T-helper 2 cell treated with Interferon-gamma antibody and Interleukin-4, amounts not matched to agents 100 ng/mL and 5 ng/mL, for 36 hours (primary cell): ENCODE measurements at regions not wholly inside any gene's neighbourhood (a gene's known extent, or its start where the extent isn't known, plus 50 kb on each side); places are given as distances from the start of the nearest gene placed in this dataset.
"Not testable (repeated sequence)": the region's sequence is repeated elsewhere in the genome, so short reads cannot be mapped to it uniquely, and the experiment has no call there.

ENCODE experiments used
- intact Hi-C: fragments of 100-400 bp; cut with micrococcal nuclease; formaldehyde crosslinking; loops from one replicate; pipeline ENCODE4 v1.15.1; 2023

DNA sequence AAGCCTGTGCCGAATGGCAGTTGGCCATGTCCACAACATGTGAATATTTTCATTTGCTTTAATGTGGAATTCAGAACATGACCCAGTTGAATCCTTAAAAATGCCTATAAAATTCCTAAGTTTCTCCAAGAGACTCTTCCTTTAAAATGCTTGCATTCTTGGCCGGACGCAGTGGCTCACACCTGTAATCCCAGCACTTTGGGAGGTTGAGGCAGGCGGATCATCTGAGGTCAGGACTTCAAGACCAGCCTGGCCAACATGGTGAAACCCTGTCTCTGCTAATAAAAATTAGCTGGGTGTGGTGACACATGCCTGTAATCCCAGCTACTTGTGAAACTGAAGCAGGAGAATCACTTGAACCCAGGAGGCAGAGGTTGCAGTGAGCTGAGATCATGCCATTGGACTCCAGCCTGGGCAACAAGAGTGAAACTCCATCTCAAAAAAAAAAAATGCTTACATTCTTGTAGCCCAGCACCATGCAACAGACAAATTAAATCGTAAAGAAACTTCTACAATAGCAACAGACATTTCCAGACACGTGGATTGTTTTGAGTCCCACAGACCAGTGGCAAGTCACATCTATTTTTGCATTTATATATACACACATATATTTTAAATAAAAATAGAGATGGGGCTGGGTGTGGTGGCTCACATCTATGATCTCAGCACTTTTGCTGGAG lies 274.4 kb downstream of the GOLGA6L6 start:
- intact Hi-C loops: not testable (repeated sequence)

DNA sequence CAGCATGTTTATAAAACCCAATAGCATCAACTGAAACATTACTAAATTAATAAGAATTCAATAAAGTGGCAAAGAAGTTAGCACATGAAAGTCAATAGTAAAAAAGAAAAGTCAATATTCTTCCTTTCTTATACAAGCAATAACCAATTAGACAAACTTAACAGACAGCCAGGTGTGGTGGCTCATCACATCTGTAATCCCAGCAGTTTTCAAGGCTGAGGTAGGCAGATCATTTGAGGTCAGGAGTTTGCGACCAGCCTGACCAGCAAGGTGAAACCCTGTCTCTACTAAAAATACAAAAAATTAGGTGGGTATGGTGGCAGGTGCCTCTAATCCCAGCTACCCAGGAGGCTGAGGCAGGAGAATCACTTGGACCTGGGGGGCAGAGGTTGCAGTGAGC lies 275.9 kb downstream of the GOLGA6L6 start:
- intact Hi-C loops: not testable (repeated sequence)

DNA sequence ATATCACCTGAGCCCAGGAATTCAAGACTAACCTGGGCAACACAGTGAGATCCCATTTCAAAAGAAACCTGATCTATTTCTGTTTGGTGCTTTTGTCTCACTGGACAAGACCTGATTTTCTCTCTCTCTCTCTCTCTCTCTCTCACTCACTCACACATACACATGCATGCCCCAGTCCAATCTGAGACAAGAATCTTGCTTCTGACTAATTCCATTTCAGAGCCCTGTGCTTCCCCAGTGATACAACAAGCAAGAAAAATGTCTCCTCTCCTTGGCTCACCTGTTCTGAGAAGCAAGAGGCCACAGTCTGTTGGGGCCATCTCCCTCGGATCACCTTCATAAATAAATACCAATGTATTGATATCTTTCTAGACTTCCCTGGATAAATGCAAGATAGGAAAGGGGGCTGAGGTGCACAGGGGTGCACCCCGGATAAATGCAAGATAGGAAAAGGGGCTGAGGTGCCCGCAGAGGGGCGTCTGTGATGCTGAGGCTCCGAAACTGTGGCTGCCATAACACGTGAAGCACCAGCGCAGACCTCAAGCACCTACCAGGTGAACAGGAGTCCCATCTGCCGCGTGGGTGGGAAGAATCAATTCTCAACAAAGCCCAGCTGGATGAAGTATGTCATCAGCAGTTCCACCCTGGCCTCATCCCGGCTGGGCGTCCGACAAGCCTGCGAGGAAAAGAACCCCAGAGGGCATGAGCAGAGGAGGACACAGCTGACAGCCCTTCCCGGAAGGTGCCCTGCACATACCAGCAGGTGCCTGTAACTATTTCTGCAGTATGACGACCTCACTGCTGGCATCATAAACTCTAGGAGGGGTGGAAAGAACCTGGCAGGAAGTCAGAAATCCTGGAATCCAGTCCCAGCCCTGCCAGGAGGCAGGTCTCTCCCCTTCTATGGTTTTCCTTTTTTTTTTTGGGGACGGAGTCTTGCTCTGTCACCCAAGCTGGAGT lies 280.0 kb downstream of the GOLGA6L6 start:
- intact Hi-C loops: not testable (repeated sequence)

DNA sequence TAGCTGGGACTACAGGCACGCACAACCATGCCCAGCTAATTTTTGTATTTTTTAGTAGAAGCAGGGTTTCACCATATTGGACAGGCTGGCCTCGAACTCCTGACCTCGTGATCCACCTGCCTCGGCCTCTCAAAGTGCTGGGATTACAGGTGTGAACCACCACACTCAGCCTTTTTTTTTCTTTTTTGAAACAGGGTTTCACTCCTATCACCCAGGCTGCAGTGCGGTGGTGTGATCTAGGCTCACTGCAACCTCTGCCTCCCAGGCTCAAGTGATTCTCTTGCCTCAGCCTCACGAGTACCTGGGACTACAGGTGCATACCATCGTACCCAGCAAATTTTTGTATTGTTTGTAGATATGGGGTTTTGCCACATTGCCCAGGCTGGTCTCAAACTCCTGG lies 280.9 kb downstream of the GOLGA6L6 start:
- intact Hi-C loops: not testable (repeated sequence)

DNA sequence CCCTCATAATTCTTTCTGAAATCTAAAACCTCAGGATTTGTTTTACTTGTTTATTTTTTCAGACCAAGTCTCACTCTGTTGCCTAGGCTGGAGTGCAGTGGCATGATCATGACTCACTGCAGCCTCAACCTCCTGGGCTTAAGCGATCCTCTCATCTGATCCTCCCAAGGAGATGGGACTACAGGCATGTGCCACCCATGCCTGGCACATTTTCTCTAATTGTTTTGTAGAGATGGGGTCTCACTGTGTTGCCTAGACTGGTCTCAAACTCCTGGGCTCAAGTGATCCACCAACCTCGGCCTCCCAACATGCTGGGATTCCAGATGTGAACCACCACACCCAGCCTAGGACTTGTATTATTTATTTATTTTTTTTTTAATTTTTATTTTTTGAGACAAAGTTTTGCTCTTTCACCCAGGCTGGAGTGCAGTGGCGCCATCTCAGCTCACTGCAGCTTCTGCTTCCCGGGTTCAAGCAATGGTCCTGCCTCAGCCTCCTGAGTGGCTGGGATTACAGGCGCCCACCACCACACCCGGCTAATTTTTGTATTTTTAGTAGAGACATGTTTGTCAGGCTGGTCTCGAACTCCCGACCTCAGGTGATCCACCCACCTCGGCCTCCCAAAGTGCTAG lies 281.9 kb downstream of the GOLGA6L6 start:
- intact Hi-C loops: not testable (repeated sequence)

DNA sequence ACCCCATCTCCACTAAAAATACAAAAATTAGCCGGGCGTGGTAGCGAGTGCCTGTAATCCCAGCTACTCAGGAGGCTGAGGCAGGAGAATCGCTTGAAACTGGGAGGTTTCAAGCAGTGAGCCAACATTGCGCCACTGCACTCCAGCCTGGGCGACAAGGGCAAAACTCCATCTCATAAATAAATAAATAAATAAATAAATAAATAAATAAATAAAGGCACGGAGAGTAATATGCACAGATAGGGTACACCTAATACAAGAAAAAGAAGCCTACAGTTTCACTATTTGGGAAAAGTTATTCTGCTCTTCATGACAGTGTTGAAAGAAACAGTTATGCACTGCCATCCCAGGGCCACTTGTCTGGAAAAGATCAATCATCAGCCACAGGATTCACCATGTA lies 285.2 kb downstream of the GOLGA6L6 start:
- intact Hi-C loops: not testable (repeated sequence)

DNA sequence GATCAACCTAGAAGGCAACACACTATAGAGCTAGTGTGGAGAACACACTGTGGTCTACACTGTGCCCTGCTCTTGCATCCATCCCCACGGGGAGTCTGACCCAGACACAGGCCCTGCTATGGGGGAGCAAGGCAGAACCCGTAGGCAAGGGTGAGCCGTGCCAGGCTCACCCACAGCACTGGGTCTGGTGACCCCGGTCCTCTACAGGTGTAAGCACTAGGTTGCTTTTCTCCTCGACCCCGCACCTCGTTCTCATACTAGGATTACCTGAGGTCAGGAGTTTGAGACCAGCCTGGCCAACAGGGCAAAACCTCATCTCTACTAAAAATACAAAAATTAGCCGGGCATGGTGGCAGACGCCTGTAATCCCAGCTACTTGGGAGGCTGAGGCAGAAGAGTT lies 286.0 kb downstream of the GOLGA6L6 start:
- intact Hi-C loops: not testable (repeated sequence)

DNA sequence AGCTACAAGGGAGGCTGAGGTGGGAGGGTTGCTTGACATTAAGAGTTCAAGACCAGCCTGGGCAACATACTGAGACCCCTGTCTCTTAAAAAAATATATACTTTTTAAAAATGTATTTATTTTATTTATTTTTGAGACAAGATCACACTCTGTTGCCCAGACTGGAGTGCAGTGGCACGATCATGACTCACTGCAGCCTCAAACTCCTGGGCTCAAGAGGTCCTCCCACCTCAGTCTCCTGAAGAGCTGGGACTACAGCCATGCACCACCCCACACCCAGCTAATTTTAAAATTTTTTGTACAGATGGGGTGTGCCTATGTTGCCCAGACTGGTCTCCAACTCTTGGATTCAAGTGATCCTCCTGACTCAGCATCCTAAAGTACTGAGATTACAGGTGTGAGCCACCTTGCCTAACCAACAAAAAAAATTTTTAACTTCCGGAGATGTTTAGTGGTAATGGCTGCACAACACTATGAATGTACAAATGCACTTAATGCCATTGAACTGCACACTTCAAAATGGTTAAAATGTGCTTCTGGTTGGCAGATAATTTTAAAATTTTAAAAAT lies 288.5 kb downstream of the GOLGA6L6 start:
- intact Hi-C loops: not testable (repeated sequence)

DNA sequence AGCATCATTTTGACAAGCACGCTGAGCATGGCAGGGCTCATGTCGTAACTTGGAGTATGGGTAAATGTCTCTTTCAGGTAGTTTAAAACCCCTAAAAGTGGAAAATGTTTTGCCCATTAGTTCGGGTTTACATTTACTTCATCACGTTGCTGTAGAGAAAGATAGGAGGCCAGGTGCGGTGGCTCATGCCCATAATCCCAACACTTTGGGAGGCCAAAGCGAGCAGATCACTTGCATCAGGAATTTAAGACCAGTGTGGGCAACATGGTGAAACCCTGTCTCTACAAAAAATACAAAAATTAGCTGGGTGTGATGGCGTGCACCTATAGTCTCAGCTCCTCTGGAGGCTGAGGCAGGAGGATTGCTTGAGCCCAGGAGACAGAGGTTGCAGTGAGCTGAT lies 289.6 kb downstream of the GOLGA6L6 start:
- intact Hi-C loops: not testable (repeated sequence)

DNA sequence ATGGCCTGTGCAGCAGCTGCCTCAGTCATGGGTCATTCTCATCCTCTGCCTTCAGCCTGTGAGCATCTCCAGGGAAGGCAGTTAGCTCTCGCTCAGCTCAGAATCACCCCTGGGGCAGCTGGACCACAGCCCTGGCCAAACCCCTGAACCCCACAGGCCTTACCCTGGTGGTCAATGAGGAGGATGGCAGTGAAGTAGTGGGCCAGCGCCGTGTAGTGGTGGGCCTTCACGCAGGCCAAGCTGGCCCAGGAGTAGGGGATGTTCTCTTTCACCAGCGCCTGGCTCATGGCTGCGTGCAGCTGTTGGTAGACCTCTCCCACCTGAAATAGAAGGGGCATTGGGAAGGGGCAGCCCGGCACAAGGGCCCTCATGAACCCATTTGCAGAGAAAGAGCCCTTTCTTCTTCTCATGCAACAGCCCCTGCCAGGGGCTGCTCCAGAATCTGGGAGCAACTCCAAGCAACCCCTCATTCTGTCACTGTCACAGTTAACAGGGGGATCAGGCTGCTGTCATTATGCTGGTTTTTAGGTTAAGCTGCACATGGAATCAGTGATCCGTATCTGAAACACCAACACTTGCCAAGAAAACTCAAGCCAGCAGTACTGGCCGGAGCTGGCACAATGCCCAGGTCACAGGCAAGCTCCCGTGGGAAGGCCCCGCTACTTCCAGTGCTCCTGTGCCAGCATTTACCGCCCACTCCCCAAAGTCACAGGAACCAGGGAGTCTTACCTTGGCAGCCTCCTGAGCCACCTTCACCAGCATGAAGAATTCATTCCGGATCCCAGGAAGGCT lies 290.2 kb downstream of the GOLGA6L6 start:
- intact Hi-C loops: not testable (repeated sequence)

DNA sequence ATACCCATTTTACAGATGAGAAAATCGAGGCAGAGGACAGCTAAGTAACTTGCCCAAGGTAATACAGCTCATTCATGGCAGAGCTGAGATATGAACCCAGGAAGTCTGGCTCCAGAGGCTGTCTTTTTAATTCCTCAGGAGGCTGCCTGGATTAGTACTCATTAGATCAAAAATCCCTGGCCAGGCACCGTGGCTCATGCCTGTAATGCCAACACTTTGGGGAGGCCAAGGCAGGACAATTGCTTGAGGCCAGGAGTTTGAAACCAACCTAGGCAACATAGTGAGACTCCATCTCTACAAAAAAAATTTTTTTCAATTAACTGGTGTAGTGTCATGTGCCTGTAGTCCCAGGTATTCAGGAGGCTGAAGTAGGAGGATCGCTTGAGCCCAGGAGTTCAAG lies 291.4 kb downstream of the GOLGA6L6 start:
- intact Hi-C loops: not testable (repeated sequence)

DNA sequence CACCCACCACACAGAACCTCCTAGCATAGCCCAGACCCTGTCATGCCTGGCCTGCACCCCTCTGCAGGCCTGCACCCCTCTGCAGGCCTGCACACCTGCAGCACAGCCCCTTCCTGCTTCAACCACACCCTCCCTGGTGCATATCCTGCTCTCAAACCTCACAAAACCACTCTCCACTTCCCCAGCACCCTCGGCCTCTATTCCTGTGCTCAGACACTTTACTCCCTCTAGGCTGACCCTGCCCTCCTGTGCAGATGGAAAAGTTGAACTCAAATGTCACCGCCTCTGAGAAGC lies 292.0 kb downstream of the GOLGA6L6 start:
- intact Hi-C loops: not testable (repeated sequence)

DNA sequence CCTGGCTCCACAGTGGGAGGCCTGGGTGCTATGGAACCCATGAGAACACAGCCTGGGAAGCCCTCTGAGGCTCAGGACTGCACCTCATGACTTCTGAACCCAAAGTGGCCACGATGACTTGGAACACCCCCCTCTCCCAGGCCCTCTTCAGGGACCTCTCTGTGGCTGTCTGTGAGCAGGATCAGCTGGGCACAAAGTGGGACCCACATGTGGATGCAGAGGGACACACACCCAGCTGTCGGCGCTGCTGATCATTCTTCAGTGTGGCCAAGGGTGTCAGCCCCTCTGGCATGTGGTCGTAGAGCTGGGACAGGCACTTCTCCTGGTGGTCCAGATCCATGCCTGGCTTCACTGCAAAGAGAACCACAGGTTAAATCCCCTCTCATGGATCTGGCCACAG lies 293.2 kb downstream of the GOLGA6L6 start:
- intact Hi-C loops: not testable (repeated sequence)

DNA sequence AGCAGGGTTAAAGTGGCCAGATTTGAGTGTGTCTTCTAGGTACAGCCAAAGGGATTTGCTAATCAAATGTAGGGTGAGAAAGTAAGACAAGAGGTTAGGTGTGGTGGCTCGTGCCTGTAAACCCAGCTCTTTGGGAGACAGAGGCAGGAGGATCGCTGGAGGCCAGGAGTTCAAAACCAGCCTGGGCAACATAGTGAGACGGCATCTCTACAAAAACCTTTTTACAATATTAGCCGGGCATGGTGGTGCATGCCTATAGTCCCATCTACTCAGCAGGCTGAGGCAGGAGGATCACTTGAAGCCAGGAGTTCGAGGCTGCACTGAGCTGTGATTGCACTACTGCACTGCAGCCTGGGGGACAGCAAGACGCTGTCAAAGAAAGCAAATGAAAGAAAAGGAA lies 294.5 kb downstream of the GOLGA6L6 start:
- intact Hi-C loops: not testable (repeated sequence)

DNA sequence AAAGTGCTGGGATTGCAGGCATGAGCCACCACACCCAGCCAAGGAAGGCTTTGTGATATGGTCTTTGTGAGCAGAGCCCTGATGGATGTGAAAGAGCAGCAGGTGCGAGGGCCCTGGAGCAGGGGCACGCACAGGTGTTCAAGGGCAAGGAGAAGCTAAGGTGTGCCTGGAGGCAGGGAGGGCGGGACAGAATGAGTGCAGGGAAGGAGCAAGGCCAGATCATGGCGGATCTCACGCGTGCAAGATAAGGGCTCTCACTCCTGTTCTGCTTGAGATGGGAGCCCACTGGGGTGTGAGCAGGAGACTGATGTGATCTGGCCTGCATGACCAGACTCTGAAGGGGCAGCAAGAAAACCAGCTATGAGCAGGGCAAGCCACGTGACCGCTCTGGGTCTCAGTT lies 295.0 kb downstream of the GOLGA6L6 start:
- intact Hi-C loops: not testable (repeated sequence)

DNA sequence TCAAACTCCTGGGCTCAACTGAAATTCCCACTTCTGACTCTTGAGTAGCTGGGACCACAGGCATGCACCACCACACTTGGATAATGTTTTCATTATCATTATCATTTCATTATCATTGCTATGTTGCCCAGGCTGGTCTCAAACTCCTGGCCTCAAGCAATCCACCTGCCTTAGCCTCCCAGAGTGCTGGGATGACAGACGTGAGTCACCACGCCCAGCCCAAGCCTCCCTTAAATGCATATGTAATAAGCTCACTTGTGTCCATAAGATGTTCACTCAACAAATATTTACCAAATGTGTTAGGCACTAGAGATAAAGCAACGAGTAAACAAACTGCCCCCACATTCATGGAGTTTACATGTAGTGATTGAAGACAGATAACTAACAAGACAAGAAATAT lies 295.7 kb downstream of the GOLGA6L6 start:
- intact Hi-C loops: not testable (repeated sequence)

DNA sequence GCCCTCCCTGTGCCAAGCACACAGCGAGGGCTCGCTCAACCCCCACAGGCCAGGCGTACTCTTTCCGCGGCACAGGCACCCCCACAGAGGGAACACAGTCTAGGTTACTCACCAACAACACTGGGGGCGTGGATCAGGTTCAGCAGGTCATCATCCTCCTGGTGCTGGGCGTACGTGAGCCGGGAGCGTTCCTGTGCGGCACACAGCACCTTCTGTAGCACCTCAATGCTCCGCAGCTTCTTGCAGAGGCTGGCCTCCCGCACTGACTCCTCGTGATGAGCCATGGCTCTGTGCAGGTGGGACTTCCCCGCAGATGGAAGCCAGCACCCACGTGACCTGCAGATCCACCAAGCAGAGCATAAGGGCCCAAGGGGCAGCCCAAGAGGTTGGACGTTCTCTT lies 296.8 kb downstream of the GOLGA6L6 start:
- intact Hi-C loops: not testable (repeated sequence)

DNA sequence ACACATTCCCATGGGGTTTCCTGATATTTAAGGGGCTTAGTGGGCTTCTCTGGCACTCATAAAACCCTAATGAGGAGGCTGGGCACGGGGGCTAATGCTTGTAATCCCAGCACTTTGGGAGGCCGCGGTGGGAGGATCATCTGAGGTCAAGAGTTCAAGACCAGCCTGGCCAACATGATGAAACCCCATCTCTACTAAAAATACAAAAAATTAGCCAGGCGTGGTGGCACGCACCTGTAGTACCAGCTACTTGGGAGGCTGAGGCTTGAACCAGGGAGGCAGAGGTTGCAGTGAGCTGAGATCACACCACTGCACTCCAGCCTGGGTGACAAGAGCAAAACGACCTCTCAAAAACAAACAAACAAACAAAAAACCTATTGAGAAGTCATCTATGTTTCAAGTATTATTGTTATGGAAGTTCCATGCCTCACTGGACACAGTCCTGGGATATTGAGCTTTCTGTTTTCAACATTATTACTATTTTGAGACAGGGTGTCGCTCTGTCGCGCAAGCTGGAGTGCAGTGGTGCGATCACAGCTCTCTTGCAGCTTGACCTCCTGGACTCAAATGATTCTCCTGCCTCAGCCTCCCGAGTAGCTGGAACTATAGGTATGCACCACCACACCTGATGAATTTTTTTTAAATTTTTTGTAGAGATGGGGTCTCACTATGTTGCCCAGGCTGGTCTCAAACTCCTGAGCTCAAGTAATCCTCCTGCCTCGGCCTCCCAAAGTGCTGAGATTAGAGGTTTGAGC lies 297.9 kb downstream of the GOLGA6L6 start:
- intact Hi-C loops: not testable (repeated sequence)

DNA sequence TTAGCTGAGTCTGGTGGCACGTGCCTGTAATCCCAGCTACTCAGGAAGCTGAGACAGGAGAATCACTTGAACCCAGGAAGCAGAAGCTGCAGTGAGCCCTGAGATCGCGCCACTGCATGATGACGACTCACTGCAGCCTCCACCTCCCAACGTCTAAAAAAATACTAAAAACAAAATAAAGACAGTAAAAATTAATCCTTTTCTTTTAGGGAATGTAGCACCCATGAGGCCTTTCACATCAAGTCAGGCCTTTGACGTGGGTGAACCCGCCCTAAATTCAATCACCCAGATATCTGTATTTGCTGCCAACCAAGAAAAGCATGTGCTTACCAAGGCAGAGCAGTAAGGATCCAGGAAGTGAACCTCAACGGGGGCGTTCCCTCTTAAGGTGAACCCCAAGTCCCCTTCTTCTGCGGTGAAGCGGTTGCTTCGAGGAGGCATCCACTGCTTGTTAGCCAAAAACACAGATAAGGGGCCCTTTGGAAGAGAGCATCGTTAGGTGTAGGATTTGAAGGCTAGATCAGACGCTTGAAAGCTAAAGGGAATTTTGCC lies 301.2 kb downstream of the GOLGA6L6 start:
- intact Hi-C loops: not testable (repeated sequence)

DNA sequence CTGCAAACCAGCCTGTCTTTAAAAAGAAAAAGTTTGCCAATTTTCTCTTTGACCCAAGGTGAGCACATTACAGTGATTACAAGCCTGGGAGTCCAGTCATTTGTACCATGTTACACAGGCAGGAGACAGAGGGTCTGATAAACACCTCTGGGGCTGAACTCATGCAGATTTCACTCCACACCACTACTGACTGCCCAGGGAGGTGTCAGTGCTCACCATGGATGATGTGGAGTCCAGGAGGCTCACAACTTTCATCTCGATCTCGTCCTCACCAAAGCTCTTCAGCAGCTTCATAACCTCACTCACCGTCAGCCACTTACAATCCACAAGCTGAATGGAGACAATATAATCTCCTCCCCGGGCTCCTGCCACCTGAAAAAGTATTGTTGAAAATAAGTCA lies 302.4 kb downstream of the GOLGA6L6 start:
- intact Hi-C loops: not testable (repeated sequence)
